Right ventricle myocardium superior (tissue), 1 donor: ENCODE measurements at regions not wholly inside any gene's neighbourhood (a gene's known extent, or its start where the extent isn't known, plus 50 kb on each side); places are given as distances from the start of the nearest gene placed in this dataset.
"Not testable (repeated sequence)": the region's sequence is repeated elsewhere in the genome, so short reads cannot be mapped to it uniquely, and the experiment has no call there.

Experiments
- ATAC-seq: fragments of 200-7000 bp; cut with Tn5 transposase; one replicate; pipeline ENCODE4 v1.9.1; 2020; ENCODE audit warnings: mild to moderate bottlenecking; ENCODE audit not compliant: poor library complexity
- DNase-seq: peaks from one replicate; pipeline ENCODE4 v3.0.0-alpha.2; 2020
- intact Hi-C: fragments of 100-400 bp; cut with DNase I; formaldehyde crosslinking; loops from one replicate; pipeline ENCODE4 v1.11.2; 2022
- donor health status: DM: no; HTN: yes; CAD: no; lungs with severe emphysema.

DNA sequence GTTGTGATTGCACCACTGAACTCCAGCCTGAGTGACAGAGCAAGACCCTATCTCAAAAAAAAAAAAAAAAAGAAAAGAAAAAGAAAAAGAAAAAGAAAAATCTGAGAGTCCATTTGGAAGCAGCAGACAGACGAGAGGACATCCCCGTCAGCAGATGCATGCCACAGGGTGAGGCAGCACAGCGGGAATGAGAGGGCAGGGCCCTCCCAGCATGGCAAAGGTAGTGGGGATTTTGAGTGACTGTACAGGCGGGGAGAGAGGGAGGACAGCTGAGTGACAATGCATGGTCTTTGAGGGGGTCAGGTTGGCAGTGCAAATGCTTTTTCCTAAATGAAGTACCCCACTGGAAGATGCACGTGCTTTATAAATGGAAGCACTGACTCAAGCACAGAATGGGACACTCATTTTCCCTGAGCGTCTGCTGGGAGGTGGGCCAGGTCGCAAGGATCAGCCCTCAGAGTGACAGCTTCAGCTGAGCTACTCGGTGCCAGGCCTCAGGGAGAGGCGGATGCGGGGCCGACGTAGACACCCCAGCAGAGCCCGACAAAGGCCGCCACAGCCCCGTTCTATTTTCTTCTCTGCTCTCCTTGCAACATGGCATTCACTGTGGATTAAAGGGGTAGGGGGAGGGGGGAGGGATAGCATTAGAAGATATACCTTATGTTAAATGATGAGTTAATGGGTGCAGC is 113.5 kb downstream of the SHANK2 start:
- DNase-seq (no peak), ATAC-seq (no peak)
- intact Hi-C loops = no loop called here

DNA sequence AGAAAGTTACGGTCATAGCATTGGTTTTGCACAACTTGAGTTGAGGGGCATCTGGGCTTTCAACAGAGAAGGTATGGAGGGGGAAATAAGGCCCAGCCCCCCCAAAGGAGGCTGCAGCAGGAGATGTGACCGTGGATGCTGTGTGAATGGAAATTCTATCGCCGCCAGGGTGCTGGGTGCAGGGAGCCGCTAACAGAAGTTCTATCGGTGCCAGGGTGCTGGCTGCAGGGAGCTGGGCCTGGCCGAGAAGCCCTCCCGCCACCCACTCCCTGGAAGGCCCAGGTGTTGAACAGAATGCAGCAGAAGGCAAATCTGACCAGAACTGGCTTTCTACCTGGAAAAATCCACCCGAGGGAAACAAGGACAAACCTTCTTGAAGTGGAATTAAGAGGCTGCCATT is 115.0 kb downstream of the SHANK2 start:
- ATAC-seq = no peak
- DNase-seq = no peak
- intact Hi-C loops = no loop called here

DNA sequence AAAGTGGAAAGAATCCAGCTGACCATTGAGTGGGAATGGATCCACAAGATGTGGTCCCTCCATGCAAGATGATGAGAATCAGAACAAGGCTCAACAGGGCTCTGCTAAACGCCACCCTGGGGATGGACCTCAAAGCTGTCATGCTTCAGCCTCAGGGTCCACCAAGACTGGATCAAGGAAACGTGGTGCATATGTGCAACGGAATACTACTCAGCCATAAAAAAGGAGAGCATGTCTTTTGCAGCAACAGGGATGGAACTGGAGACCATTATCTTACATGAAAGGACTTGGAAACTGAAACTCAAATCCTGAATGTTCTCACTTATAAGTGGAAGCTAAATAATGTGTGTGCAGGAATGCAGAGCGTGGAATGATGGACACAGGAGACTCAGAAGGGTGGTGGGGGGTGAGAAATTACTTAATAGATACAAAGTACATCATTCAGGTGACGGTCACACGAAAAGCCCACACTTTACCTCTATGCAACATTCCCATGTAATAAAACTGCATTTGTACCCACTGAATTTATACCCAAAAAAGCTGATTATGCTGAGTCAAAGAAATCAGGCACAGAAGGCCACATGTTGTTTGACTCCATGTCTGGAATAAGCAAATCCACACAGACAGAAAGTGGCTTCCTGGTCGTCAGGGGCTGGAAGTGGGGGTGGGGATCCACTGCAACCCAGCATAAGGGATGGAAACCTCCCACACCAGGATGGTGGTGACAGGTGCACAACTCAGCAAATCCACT is 116.1 kb downstream of the SHANK2 start:
- intact Hi-C loops = no loop called here
- ATAC-seq (no peak), DNase-seq (no peak)

DNA sequence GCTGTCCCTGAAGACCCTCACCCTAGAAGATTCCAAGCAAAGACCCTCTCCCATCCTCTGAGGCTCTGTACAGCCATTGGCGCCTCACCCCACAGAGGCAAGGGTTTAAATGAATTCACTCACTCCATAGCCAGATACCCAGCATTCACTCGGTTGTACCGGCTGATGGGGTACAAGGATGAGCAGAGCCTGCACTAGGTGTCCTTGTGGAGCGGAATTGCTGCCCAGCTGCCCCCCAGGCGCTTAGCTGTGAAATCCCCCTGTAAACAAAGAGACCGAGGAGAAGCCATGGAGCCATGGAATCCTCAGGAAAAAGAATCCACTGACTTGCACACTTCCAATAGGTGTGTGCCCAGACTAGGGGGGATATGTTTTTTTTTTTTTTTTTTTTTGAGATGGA is 117.3 kb downstream of the SHANK2 start:
- intact Hi-C loops = no loop called here
- DNase-seq (no peak), ATAC-seq (no peak)

DNA sequence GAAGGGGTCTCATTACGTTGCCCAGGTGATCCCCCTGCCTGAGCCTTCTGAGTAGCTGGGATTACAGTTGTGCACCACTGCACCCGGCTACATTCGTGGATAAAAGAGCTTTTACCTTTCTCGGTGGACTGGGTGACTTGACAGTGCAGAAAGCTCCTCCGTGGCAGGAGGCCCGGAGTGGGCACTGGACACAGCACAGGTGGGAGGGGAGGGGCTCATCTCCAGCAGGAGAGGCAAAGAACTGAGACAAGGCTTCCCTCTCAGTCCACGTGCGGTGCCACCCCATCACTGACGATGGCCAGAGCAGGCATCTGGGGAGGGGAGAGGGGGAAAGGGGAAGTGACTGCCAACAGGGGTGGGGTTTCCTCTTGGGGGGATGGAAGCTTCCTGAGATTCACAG is 118.4 kb downstream of the SHANK2 start:
- intact Hi-C loops = no loop called here
- no peak for DNase-seq
- no peak for ATAC-seq

DNA sequence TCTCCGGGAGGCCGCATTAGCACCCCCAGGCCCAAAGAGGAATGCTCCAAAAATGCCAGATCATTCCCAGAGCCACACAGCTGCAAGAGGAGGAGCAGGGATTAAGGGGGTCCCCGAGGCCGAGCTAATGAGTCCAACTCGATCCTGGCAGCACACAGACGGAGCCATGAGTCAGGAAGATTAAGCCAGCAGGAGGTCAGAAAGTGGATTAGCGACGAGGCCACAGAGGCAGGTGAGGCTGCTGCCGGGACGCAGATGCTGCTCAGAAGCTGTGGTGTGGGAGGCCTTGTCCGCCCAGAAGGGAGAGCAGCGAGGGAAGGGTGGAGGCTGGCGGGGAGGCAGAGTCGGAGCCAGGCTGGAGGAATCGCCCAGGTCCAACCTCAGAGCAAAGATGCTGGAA is 120.5 kb downstream of the SHANK2 start:
- DNase-seq = no peak
- ATAC-seq = no peak

DNA sequence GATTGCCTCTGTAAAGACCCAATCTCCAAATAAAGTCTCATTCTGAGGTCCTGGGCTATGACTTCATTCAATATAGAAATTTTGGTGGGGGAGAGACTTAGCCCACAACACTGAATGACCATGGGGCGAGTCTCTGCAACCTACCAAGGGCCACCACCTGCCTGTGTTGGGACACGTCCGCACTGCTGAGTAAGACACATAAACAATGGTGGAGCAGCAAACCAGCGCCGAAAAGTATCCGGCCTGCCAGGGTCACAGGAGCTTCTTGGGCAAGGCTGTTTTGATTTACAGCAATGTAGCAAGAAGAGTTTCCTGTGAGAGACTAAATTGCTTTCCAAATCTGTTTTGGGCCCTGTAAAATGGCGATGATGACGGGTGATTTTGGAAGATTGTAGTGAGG is 122.3 kb downstream of the SHANK2 start:
- intact Hi-C loops = no loop called here
- DNase-seq (no peak), ATAC-seq (no peak)

More for the DNA sequence above, 120.5 kb downstream of the SHANK2 start:
- intact Hi-C loops = no loop called here

DNA sequence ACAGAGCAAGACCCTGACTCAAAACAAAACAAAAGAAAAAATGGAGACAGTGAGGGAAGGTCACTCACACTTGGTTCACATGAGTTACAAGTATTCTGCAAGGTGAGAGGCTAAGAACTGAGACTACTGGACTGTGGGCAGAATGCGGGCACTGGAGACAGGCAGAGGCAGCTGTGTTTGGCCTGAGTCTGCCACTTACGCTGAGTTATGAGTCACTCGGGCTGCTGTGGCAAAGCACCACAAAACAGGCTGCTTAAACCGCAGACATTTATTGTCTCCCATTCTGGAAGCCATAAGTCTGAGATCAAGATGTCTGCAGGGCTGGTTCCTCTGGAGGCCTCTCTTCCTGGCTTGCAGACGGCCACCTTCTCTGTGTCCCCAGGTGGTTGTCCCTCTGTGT is 122.8 kb downstream of the SHANK2 start:
- DNase-seq (no peak), ATAC-seq (no peak)
- intact Hi-C loops = no loop called here

DNA sequence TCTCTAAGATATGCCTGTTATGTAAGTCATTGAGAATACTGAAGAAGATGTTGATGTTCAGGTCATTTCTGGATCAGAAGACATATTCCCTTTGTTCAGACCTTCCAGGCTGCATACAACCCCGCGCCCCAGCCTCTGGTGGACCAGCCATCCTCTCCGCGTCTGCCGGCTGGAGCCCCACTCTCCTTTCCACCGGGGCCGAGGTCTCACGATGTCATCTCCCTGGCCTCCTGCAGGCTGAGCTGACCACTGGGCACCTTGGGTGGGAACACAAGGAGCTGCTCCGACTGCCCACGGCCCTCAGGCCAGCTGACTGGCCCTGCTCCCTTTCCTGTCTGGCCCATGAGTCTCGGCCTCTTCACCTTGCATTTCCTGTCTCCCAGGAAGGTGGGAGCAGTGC is 124.6 kb downstream of the SHANK2 start:
- DNase-seq (no peak), ATAC-seq (no peak)
- intact Hi-C loops = no loop called here

DNA sequence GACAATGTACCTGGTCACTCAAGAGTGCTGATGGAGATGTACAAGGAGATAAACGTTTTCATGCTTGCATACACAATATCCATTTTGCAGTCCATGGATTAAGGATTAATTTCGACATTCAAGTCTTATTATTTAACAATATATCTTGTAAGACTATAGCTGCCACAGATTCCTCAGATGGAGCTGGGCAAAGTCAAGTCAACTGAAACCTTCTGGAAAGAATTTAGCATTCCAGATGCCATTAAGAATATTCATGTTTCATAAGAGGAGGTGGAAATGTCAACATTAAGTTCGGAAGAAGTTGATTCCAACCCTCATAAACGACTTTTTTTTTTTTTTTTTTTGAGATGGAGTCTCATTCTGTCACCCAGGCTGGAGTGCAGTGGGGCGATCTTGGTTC is 126.0 kb downstream of the SHANK2 start:
- ATAC-seq, DNase-seq, intact Hi-C loops: not testable (repeated sequence)

DNA sequence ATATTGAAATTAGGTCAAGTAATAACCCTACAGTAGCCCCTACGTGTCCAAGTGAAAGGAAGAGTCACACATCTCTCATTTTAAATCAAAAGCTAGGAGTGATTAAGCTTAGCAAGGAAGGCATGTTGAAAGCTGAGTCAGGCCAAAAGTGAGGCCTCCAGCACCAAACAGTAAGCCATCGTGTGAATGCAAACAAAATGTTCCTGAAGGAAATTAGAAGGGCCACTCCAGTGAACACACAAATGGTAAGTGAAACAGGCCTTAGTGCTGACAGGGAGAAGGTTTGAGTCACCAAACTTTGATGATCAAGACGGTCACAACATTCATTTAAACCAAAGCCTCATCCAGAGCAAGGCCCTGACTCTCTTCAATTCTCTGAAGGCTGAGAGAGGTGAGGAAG is 127.2 kb downstream of the SHANK2 start:
- ATAC-seq = no peak
- no peak for DNase-seq
- intact Hi-C loops = no loop called here

DNA sequence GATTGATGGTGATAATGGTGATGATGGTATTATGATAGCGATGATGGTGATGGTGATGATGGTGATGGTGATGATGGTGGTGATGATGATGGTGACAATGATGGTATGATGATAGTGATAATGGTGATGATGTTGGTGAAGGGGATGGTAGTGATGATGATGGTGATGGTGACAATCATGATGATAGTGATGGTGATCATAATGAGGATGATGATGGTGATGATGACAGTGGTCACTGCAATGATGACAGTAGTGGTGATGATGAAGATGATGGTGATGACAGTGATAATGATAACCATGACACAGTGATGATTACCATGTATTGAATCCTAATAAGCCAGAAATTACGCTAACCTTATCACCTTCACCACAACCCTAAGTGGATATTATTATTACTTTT is 128.2 kb downstream of the SHANK2 start:
- intact Hi-C loops = no loop called here

DNA sequence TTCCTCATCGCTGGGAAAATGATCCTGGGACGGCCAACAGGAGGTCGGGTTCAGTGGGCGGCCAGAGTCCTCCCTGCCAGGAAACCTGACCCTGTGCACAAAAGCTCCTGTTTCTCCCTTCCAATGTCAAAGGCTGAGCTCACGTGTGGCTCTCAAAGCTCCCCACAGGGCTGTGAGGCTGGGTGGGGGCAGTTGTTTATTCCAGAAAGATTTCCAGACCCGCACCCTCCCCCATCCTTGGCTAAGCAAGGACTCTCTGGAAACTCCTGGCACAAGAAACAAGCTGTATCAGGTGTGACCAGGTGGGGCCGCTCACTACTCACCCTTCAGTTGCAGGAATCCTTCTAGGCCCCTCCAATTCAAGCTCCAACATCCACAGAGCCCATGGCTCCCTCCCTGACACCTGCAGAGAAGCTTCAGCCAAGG is 131.9 kb downstream of the SHANK2 start:
- ATAC-seq = peak; percentile 56
- intact Hi-C loops = no loop called here

More for the DNA sequence above, 128.2 kb downstream of the SHANK2 start:
- no peak for DNase-seq
- ATAC-seq = no peak

DNA sequence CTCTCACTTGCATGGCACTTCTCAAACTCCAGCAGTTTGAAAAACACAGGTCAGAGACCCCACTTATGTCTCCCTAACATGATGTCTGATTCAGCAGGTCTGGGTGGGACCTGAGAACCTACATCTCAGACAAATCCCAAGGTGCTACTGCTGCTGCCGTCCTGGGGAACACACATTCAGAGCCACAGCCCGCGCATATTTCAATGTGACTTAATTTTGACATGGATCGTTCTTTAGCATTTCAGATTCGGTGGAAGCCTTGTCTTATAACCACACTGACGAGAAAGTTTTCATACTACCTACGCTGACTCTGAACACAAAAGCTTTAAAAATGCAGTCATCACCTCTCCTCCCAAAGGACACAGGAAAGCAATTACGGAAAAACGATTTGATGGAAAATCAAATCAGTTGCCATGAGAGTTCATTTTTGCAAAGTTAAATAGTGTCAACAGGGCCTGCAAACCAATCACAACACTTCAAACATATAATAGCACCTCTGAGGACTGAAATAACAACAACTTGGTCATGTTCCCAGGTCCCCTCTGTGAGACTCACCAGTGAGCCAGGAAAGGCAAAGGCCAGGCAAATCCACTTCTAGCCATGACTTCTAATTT is 132.6 kb downstream of the SHANK2 start:
- DNase-seq (no peak), ATAC-seq (peak; percentile 63)
- intact Hi-C loops = no loop called here

More for the DNA sequence above, 131.9 kb downstream of the SHANK2 start:
- no peak for DNase-seq

DNA sequence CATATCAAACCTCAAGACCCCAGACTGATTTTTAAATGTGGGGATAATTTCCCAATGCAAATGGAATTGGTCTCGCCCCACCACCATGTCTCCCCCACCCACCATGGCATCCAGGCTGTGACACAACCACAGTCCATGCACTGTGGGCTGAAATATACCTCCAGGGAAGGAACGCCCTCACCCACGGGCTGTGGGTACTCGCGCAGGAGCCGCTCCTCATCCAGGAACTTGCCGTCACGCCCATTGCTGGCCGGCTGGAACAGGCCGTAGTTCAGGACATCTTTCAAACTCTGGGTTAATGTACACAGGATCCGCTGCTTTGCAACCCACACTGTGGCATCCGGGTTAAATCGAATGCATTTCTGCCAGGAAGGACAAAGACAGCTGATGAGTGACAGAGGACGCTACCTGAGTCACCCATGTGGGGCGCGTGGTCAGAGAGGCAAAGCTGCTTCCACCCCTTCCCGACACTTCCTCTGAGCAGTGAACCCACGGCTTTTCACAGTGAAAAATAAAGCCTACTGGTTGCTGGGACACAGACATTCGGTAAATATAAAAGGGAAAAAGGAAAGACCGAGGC is 133.6 kb downstream of the SHANK2 start:
- no peak for ATAC-seq

DNA sequence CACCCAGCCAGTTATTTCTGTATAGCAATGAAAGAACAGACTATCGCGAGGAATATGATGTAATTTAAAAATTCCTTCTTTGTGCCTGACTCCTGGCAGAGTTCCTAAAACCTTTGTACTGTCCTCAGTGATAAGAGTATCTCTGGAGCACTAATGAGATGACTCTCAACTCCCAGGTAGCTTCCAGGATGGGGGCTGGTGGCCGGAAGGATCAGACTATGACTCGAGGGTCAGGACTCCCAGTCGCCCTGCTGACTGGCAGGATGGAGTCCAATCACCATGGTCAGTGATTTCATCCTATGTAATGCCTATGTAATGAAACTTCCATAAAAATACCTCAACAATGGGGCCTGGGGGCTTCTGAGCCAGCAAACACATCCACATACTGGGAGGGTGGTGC is 135.1 kb downstream of the SHANK2 start:
- ATAC-seq = no peak
- no peak for DNase-seq
- intact Hi-C loops = no loop called here

More for the DNA sequence above, 133.6 kb downstream of the SHANK2 start:
- intact Hi-C loops = no loop called here
- no peak for DNase-seq

DNA sequence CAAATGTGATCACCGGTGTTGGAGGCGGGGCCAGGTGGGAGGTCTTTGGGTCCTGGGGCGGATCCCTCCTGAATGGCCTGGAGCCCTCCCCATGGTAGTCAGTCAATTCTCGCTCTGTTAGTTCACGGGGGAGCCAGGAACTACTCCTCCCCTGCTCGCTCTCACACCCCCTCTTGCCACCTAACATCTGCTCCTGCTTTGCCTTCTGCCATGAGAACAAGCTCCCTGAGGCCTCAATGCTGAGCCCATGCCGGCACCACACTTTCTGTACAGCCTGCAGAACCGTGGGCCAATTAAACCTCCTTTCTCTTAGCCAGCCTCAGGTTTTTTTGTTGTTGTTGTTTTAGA is 135.7 kb downstream of the SHANK2 start:
- no peak for ATAC-seq
- no peak for DNase-seq
- intact Hi-C loops = no loop called here

DNA sequence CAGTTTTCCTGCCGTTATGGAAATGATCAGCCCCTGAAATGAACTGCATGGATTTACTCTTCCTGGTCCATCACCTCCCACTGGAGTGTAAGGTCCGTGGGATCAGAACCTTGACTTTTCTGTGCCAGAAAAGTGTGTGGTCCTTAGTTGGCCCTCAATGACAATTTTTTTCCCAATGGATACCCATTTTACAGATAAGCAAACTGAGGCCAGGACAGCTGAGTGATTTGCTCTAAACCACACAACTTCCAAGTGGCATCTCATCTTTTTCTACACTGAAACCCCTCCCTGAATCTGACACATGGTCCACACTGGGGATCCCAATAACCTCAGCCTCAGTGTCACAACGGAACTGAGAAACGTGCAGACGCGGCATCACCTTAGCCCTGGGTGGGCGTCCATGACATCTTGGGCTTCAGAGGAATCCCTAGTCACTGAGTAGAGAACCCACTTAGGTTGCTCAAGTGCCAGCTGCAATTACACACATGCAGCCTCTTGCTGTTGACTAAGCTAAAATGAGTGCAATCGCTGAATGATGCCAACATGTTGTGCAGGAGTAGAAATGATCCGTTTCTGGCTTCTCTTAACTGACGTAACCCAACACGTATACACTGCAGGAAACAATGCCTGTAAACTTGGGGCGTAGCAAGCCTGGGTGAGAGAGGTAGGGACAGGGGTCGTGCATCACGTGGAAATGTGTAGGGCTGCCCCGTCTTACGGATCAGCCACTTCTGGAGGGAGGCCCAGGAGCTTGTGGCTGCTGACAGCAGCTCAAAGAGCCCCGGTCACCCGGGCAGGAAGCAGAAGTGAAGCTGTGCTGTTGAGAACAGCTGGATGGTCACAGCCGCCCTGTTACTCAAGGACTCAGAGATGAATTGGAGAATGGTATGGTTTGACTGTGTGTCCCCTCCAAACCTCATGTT is 136.3 kb downstream of the SHANK2 start:
- peak; percentile 52 for ATAC-seq

More for the DNA sequence above, 136.3 kb downstream of the SHANK2 start:
- intact Hi-C loops = no loop called here
- peak; percentile 49 for DNase-seq
